GM19025 (cell line): ENCODE measurements at regions not wholly inside any gene's neighbourhood (a gene's known extent, or its start where the extent isn't known, plus 50 kb on each side); places are given as distances from the start of the nearest gene placed in this dataset.

Source experiments
- ATAC-seq: cut with Tn5 transposase; IDR thresholded peaks from one replicate; pipeline ENCODE4 v1.9.1; 2021; ENCODE audit warnings: mild to moderate bottlenecking, low read depth, moderate library complexity; ENCODE audit not compliant: unreplicated experiment

DNA sequence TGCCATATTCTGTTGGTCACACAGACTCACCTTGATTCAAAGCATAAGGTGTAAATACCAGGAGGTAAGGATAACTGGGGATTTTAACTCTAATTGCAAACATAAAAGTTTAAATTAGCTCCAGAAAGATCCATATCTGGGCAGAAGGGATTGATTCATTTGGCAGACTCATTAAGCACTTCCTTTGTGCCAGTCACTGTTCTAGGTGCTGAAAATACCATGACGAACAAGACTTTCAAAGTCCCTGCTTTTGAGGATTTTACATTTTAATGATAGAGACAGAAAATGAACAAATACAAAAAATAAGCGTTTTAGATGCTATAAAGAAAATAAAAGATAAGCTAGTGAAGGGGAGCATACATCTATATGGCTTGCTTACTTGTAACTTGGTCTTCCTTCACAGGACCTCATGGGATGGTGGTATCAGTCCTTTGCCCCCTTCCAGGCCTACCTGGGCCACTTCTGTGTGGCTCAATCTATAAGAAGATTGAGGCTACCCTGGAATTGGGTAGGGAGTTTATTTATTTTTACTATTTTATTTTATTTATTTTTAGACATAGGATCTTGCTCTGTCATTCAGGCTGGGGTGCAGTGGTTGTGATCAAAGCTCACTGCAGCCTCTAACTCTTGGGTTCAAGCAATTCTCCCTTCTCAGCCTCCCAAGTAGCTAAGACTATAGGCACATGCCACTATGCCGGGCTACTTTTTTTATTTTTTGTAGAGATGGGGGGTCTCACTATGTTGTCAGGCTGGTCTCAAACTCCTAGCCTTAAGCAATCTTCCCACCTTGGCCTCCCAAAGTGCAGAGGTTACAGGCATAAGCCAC lies 212.8 kb downstream of the MYCN start:
- ATAC-seq: no peak

GRCh38 chr2:16152071-16152927 lies 211.9 kb downstream of the MYCN start:
- ATAC-seq: no peak

DNA sequence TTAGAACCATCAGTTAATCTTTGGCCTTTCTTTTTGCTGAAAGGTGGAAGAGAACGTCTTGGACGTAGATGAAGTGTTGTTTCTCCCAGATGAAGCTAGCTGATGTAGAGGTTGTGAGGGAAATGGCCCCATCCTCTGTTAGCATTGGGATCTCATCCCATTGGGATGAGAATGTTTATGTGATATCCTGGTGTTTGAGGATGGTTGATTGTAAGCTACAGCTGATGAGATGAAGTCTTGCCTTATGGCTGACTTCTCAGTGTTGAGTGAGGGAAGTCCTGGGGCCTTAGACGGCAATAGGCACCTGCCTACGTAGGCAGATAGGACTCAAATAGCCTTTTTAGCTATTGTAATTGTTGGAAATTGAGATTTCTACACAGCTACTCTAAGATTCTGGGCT lies 211.3 kb downstream of the MYCN start:
- ATAC-seq: no peak

DNA sequence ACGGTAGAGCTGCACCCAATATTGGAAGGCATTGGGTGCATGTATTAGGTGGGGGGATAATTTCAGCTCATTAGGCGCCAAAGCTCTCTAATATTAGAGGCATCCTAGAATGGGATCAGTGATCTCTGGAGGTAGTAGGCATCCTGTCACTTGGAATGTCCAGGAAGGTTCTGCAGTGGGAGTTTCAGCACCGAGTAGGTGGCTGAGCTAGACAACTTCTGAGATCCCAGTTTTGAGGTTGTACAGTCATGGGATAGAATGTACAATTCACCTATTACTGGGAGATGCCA lies 210.9 kb downstream of the MYCN start:
- no peak for ATAC-seq

GRCh38 chr2:16150456-16151280 lies 210.3 kb downstream of the MYCN start:
- no peak for ATAC-seq

- ATAC-seq: no peak
Measured at GRCh38 chr2:16149349-16150243, 209.2 kb downstream of the MYCN start.

DNA sequence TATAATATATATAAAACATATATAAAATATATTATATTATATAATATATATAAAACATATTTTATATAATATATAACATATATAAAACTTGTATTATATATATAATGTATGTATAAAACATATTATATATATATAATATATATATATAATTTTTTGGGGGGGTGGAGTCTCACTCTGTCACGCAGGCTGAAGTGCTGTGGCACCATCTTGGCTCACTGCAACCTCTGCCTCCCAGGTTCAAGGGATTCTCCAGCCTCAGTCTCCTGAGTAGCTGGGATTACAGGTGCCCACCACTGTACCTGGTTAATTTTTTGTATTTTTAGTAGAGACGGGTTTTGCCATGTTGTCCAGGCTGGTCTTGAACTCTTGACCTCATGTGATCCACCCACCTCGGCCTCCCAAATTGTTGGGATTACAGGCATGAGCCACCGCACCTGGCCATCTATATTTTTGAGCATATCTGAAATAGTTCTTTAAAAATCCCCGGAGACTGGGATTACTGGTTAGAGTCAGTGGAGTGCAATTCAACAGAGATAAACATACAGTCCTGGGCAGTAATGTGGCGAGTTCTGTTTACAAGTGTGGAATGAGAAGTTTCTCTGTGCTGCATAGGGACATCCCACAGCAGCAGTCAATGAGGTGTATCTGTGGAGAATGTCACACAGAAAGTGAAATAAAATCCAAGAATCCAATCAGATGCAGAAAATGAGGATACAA lies 208.4 kb downstream of the MYCN start:
- ATAC-seq: no peak

- ATAC-seq: no peak
Measured at GRCh38 chr2:16142383-16143361, 202.3 kb downstream of the MYCN start.

DNA sequence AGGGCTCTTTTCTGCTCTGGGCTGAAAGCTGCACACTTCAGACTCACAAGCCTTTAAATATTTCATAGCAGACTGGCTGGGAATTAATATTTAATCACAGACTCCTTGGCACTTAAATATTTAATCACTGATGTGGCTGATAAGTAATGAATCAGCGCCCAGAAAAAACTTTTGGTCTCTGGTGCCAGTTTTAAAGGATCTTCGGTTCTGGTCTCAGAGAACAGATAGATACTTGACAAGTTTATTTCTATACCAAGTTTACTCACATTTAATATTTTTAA lies 201.2 kb downstream of the MYCN start:
- no peak for ATAC-seq

- no peak for ATAC-seq
Measured at GRCh38 chr2:16140771-16141640, 200.7 kb downstream of the MYCN start.

DNA sequence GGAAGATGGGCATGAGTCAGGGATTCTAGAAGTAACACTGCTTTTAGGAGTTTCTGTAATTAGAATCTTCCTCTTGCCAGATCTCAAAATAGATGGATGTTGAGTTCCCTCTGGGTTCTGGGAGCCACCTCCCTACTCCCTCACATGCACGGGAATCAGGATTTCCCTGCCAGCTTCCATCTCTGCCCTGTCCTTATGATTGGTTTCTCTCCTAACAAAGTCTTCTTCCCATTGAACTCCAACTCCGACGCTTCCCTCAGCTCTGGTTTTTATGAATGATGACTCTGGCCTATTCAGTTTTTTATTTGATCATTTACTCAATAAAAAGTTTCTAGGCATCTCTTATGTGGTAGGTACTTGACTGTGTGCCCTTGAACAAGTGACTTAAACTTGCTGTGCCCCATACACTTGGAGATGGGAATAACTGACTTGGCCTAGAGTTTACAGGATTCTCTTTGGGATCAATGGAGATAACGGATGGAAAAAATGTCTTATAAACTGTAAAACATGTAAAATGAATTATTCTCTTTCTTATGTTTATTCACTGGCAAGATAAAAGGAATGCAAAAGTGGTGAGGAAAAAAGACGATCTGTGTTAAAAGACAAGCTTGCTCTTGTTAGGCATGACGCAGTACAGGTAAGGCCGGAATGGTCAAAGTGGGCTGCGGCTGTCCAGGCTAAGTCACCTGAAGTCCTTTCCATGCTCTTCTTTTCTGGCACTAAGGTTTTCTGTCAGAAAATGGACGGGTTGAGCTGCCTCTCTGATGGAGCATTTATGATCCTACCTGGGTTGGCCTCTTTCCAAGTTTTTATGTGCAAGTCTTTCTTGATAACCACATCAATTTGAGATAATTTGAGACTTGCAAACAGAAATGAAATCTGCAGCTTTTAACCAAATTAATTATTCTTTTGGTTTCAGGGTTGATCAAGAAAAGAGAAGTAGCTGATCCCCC lies 199.6 kb downstream of the MYCN start:
- ATAC-seq: no peak

GRCh38 chr2:16138811-16139662 lies 198.7 kb downstream of the MYCN start:
- ATAC-seq: no peak

DNA sequence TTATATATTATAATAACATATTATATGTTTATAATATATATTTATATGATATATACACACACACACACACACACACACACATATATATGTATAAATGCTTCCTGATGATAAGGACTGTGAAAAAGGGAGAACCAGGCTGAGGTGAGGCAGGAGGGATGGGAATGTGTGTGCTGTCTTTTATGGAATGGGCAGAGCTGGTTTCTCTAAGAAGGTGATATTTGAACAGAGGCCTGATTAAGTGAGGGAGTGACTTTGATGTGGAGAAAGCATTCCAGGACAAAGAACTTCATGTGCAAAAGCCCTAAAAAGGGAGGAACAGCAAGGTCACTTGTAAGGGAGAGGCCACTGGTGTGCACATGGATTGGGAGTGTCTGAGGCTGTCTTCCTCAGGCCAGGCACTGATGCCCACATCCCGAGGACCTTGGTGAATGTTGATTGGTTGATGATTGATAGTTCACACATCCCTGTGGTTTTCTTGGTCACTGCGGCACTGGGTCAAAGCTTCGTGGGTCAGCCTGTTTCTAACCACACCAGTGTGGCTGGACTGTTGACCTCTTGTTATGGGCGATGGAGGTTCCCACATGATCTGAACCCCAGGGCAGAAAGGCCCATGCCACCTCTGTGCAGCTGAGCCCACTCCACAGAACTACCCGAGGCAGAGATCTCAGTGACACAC lies 196.9 kb downstream of the MYCN start:
- ATAC-seq: no peak

- ATAC-seq: no peak
Measured at GRCh38 chr2:16136461-16137035, 196.2 kb downstream of the MYCN start.

DNA sequence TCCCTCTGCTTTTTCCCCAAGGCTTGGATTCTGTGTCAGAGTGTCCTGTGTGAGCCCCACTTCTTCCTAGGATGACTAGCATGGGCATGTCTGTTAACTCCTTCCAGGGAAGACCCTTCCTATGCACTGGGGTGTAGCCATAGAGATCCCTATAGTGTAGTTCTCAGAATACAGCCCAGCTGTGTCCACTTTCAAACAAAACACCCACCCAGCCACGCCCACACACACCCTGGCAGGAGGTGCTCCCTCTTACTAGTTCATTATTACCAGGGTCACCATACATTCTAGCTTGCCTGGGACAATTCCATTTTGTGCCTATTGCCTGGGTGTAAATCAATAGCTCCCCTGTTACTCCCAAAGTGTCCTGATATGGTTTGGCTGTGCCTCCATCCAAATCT lies 195.6 kb downstream of the MYCN start:
- ATAC-seq: no peak
